ENCODE measurements at regions not wholly inside any gene's neighbourhood (a gene's known extent, or its start where the extent isn't known, plus 50 kb on each side); places are given as distances from the start of the nearest gene placed in this dataset.
"Not testable (repeated sequence)": the region's sequence is repeated elsewhere in the genome, so short reads cannot be mapped to it uniquely, and the experiment has no call there.

GRCh38 chr5:100186181-100186580 is 349.0 kb upstream of the FAM174A start:
- no peak for DNase-seq

- no peak for DNase-seq
Observed at GRCh38 chr5:100182402-100182801, 352.8 kb upstream of the FAM174A start.

GRCh38 chr5:100175346-100175745 is 359.8 kb upstream of the FAM174A start:
- no peak for DNase-seq

- no peak for DNase-seq
Observed at GRCh38 chr5:100165309-100165708, 369.9 kb upstream of the FAM174A start.

GRCh38 chr5:100161868-100162267 is 373.3 kb upstream of the FAM174A start:
- no peak for DNase-seq

- no peak for DNase-seq
Observed at GRCh38 chr5:100157066-100157465, 378.1 kb upstream of the FAM174A start.

GRCh38 chr5:100148239-100148638 is 386.9 kb upstream of the FAM174A start:
- DNase-seq = no peak

GRCh38 chr5:100142607-100143006 is 392.6 kb upstream of the FAM174A start:
- DNase-seq = no peak

- no peak for DNase-seq
Observed at GRCh38 chr5:100131161-100131560, 404.0 kb upstream of the FAM174A start.

GRCh38 chr5:100130307-100130706 is 404.9 kb upstream of the FAM174A start:
- DNase-seq = no peak

- DNase-seq = no peak
Observed at GRCh38 chr5:100119903-100120302, 415.3 kb upstream of the FAM174A start.

GRCh38 chr5:100110497-100110896 is 424.7 kb upstream of the FAM174A start:
- no peak for DNase-seq

GRCh38 chr5:100108883-100109282 is 426.3 kb upstream of the FAM174A start:
- DNase-seq = no peak

- DNase-seq = not testable (repeated sequence)
Observed at GRCh38 chr5:100103592-100104119, 431.5 kb upstream of the FAM174A start.

- DNase-seq = not testable (repeated sequence)
Observed at GRCh38 chr5:100101466-100101865, 433.7 kb upstream of the FAM174A start.

- not testable (repeated sequence) for DNase-seq
Observed at GRCh38 chr5:100096328-100096727, 438.8 kb upstream of the FAM174A start.

GRCh38 chr5:100080703-100081102 is 454.5 kb upstream of the FAM174A start:
- DNase-seq = not testable (repeated sequence)

- not testable (repeated sequence) for DNase-seq
Observed at GRCh38 chr5:100079163-100079562, 456.0 kb upstream of the FAM174A start.

GRCh38 chr5:100066020-100066419 is 469.2 kb upstream of the FAM174A start:
- DNase-seq = not testable (repeated sequence)

GRCh38 chr5:100043475-100043874 is 491.7 kb upstream of the FAM174A start:
- no peak for DNase-seq

GRCh38 chr5:100026606-100027005 is 508.6 kb upstream of the FAM174A start:
- DNase-seq = no peak

- no peak for DNase-seq
Observed at GRCh38 chr5:100023536-100023935, 511.6 kb upstream of the FAM174A start.

GRCh38 chr5:100017520-100018262 is 517.5 kb upstream of the FAM174A start:
- DNase-seq = no peak

- not testable (repeated sequence) for DNase-seq
Observed at GRCh38 chr5:100013305-100013704, 521.9 kb upstream of the FAM174A start.

GRCh38 chr5:100011160-100011559 is 524.0 kb upstream of the FAM174A start:
- DNase-seq = not testable (repeated sequence)

Data from right forelimb (tissue), 1 donor.